K562 (cell line): ENCODE measurements at regions not wholly inside any gene's neighbourhood (a gene's known extent, or its start where the extent isn't known, plus 50 kb on each side); places are given as distances from the start of the nearest gene placed in this dataset.

ENCODE experiments used
- CTCF ChIP-seq, 3 experiments: IDR thresholded peaks in 2 of 3; conservative IDR thresholded peaks in 1 of 3; 2 replicates each; pipeline ENCODE4 v1.5.1; 2011 to 2012; ENCODE audit warnings: low read length in 3 of 3, mild to moderate bottlenecking in 3 of 3, control low read depth in 2 of 3, improper control_type of control experiment in 1 of 3, inconsistent platforms in 1 of 3, low read depth in 1 of 3, mixed read lengths in 1 of 3, moderate library complexity in 1 of 3; ENCODE audit not compliant: insufficient read depth in 2 of 3
- PHF21A ChIP-seq: fragments of 450-650 bp; IDR thresholded peaks from 2 replicates; pipeline ENCODE4 v1.6.1; 2017; ENCODE audit warnings: low read depth, borderline replicate concordance
- RBM15 ChIP-seq: fragments of 200-400 bp; formaldehyde crosslinking; IDR thresholded peaks from 2 replicates; pipeline ENCODE4 v1.6.1; 2018; ENCODE audit warnings: mild to moderate bottlenecking, low read length, moderate library complexity; ENCODE audit not compliant: insufficient read depth
- ZBTB8A ChIP-seq: fragments of 450-650 bp; IDR thresholded peaks from 2 replicates; pipeline ENCODE4 v1.6.1; 2018; ENCODE audit warnings: mild to moderate bottlenecking, moderate library complexity; ENCODE audit not compliant: partially characterized antibody
- ZMIZ1 ChIP-seq, 2 experiments: fragments of 150-350 bp in 1 of 2; IDR thresholded peaks; 2 replicates each; pipeline ENCODE4 v1.6.1; 2012 to 2016; ENCODE audit warnings: low read depth in 2 of 2, low read length in 2 of 2, mild to moderate bottlenecking in 1 of 2, moderate library complexity in 1 of 2
- ZNF146 ChIP-seq: IDR thresholded peaks from one replicate; pipeline ENCODE4 v1.6.1; 2018; ENCODE audit warnings: missing compliant biosample characterization; ENCODE audit not compliant: unreplicated experiment

- TF ChIP-seq PHF21A (no peak), ZBTB8A (no peak), RBM15 (no peak), ZNF146 (CRISPR knock-in tag) (no peak), CTCF (IDR thresholded peaks at IDR 0.05 in 2 of 3, conservative IDR thresholded peaks at IDR 0.05 in 1 of 3; ENCODE audit: insufficient read depth in 2 of 3, low read depth in 1 of 3, low read length in 3 of 3) (no peak), ZMIZ1 (IDR thresholded peaks at IDR 0.05; ENCODE audit: low read depth in 2 of 2, low read length in 2 of 2) (no peak)
Observed at GRCh38 chr1:61520401-61520800, 204.5 kb downstream of the TM2D1 start (continued).
